ENCODE measurements at regions not wholly inside any gene's neighbourhood (a gene's known extent, or its start where the extent isn't known, plus 50 kb on each side); places are given as distances from the start of the nearest gene placed in this dataset.

DNA sequence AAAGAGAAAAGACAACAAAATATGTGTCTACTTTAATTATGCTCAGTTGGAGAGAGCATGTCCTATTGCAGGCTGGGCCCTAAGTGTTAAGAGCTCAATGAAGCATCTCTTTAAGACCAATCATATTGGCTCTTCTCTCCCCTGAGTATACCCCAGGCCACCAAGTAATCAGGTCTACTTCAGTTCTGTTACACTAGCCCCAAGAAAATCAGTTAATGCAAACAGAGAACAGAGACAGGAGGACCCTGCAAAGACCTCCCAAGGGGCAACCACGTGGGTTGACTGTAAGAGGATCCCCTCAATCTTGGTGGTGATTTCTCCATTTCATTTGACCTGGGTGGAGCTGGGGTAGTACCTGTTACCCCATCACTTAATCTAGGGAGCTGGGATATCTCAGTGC lies 451.0 kb upstream of the ZNF507 start:
- FAIRE-seq, result no peak
- H3K27ac Mint-ChIP-seq (ENCODE audit: unreplicated experiment), result no peak overlapping the region
- peaks cover 24% of the 10 kb centered on the region for H3K27me3 Mint-ChIP-seq (ENCODE audit: low read depth, unreplicated experiment)
- H3K36me3 Mint-ChIP-seq (ENCODE audit: low read depth, unreplicated experiment), result no peaks in the 10 kb centered on the region
- no peaks in the 10 kb centered on the region for H3K27me3 ChIP-seq (ENCODE audit: insufficient read depth, low read length)
- no peak for TF ChIP-seq CTCF (IDR thresholded peaks at IDR 0.05; ENCODE audit: insufficient read depth, low read depth, low read length)
- TF ChIP-seq EZH2 (IDR thresholded peaks at IDR 0.05; ENCODE audit: insufficient read depth, low read length), result no peak
- H3K27ac ChIP-seq (ENCODE audit: low read depth, low read length), result no peak overlapping the region
- H3K9ac ChIP-seq (ENCODE audit: low read length), result no peak overlapping the region
- H3K9me3 ChIP-seq (ENCODE audit: insufficient read depth, low read depth, low read length), result no peaks in the 10 kb centered on the region
- no peaks in the 10 kb centered on the region for H3K79me2 ChIP-seq (ENCODE audit: insufficient read depth, low read length)
- H3K36me3 ChIP-seq (ENCODE audit: insufficient read depth, low read length), result no peaks in the 10 kb centered on the region
- no peak overlapping the region for H3K4me3 ChIP-seq (ENCODE audit: insufficient read depth, low read depth, low read length)
- H3K4me2 ChIP-seq (ENCODE audit: low read length), result no peak overlapping the region
- no peak overlapping the region for H2AFZ ChIP-seq (ENCODE audit: low read depth, low read length)
- H4K20me1 ChIP-seq (ENCODE audit: insufficient read depth, low read length), result no peaks in the 10 kb centered on the region
- no peak for DNase-seq (ENCODE audit: low read depth)
- H3K4me3 Mint-ChIP-seq (ENCODE audit: unreplicated experiment), result no peak overlapping the region
- H3K4me1 Mint-ChIP-seq (ENCODE audit: low read depth, unreplicated experiment), result no peaks in the 10 kb centered on the region
- H3K4me1 ChIP-seq (ENCODE audit: insufficient read depth, low read length), result no peaks in the 10 kb centered on the region
- peaks cover 7% of the 10 kb centered on the region for H3K9me3 Mint-ChIP-seq (ENCODE audit: unreplicated experiment)

DNA sequence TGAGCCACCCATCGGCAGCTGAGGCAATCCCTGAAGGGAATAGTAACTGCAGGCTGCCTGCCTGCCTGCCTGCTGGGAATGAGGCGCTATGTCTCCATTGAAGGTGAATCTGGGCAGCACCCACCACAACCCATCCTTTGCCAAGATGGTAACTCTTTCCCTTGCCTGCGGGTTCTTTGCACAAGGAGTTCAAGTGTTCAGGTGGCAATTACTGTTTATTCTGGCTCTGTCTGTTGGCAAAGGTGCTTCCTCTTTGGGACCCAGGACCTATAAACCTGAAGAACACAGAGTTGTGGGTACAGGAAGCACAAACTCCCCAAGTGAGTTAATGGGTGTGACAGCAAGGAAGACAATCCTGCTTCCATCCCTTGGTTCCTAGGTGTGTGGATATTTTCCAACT lies 448.1 kb upstream of the ZNF507 start:
- FAIRE-seq (no peak), DNase-seq (ENCODE audit: low read depth) (no peak)
- H3K9ac ChIP-seq (ENCODE audit: low read length), result no peak overlapping the region
- H3K27ac Mint-ChIP-seq (ENCODE audit: unreplicated experiment), result no peak overlapping the region
- H3K4me3 Mint-ChIP-seq (ENCODE audit: unreplicated experiment), result no peak overlapping the region
- no peak overlapping the region for H3K4me2 ChIP-seq (ENCODE audit: low read length)
- H3K9me3 ChIP-seq (ENCODE audit: insufficient read depth, low read depth, low read length), result no peaks in the 10 kb centered on the region
- H3K27me3 ChIP-seq (ENCODE audit: insufficient read depth, low read length), result no peaks in the 10 kb centered on the region
- peaks cover 5% of the 10 kb centered on the region for H3K9me3 Mint-ChIP-seq (ENCODE audit: unreplicated experiment)
- H2AFZ ChIP-seq (ENCODE audit: low read depth, low read length), result no peak overlapping the region
- peaks cover 16% of the 10 kb centered on the region for H3K27me3 Mint-ChIP-seq (ENCODE audit: low read depth, unreplicated experiment)
- H3K4me3 ChIP-seq (ENCODE audit: insufficient read depth, low read depth, low read length), result no peak overlapping the region
- H3K4me1 ChIP-seq (ENCODE audit: insufficient read depth, low read length), result no peaks in the 10 kb centered on the region
- H4K20me1 ChIP-seq (ENCODE audit: insufficient read depth, low read length), result no peaks in the 10 kb centered on the region
- TF ChIP-seq EZH2 (IDR thresholded peaks at IDR 0.05; ENCODE audit: insufficient read depth, low read length) (no peak), CTCF (IDR thresholded peaks at IDR 0.05; ENCODE audit: insufficient read depth, low read depth, low read length) (no peak)
- no peak overlapping the region for H3K27ac ChIP-seq (ENCODE audit: low read depth, low read length)
- no peaks in the 10 kb centered on the region for H3K36me3 ChIP-seq (ENCODE audit: insufficient read depth, low read length)
- no peaks in the 10 kb centered on the region for H3K4me1 Mint-ChIP-seq (ENCODE audit: low read depth, unreplicated experiment)
- H3K36me3 Mint-ChIP-seq (ENCODE audit: low read depth, unreplicated experiment), result no peaks in the 10 kb centered on the region
- no peaks in the 10 kb centered on the region for H3K79me2 ChIP-seq (ENCODE audit: insufficient read depth, low read length)

GRCh38 chr19:31900991-31901390 lies 444.4 kb upstream of the ZNF507 start:
- Histone ChIP-seq H3K4me2 (ENCODE audit: low read length) (no peak overlapping the region), H3K27ac (ENCODE audit: low read depth, low read length) (no peak overlapping the region), H2AFZ (ENCODE audit: low read depth, low read length) (no peak overlapping the region), H3K36me3 (ENCODE audit: insufficient read depth, low read length) (no peaks in the 10 kb centered on the region), H3K27me3 (ENCODE audit: insufficient read depth, low read length) (no peaks in the 10 kb centered on the region), H3K9me3 (ENCODE audit: insufficient read depth, low read depth, low read length) (no peaks in the 10 kb centered on the region), H3K79me2 (ENCODE audit: insufficient read depth, low read length) (no peaks in the 10 kb centered on the region), H4K20me1 (ENCODE audit: insufficient read depth, low read length) (no peaks in the 10 kb centered on the region), H3K9ac (ENCODE audit: low read length) (no peak overlapping the region), H3K4me1 (ENCODE audit: insufficient read depth, low read length) (no peaks in the 10 kb centered on the region), H3K4me3 (ENCODE audit: insufficient read depth, low read depth, low read length) (no peak overlapping the region)
- H3K27ac Mint-ChIP-seq (ENCODE audit: unreplicated experiment), result no peak overlapping the region
- no peak for TF ChIP-seq CTCF (IDR thresholded peaks at IDR 0.05; ENCODE audit: insufficient read depth, low read depth, low read length)
- TF ChIP-seq EZH2 (IDR thresholded peaks at IDR 0.05; ENCODE audit: insufficient read depth, low read length), result no peak
- H3K4me3 Mint-ChIP-seq (ENCODE audit: unreplicated experiment), result no peak overlapping the region
- peaks cover 10% of the 10 kb centered on the region for H3K27me3 Mint-ChIP-seq (ENCODE audit: low read depth, unreplicated experiment)
- FAIRE-seq, result no peak
- no peaks in the 10 kb centered on the region for H3K4me1 Mint-ChIP-seq (ENCODE audit: low read depth, unreplicated experiment)
- no peak for DNase-seq (ENCODE audit: low read depth)
- no peaks in the 10 kb centered on the region for H3K9me3 Mint-ChIP-seq (ENCODE audit: unreplicated experiment)
- H3K36me3 Mint-ChIP-seq (ENCODE audit: low read depth, unreplicated experiment), result no peaks in the 10 kb centered on the region

Data from astrocyte (in vitro differentiated cells and primary cell).